AML-193 (cell line): ENCODE measurements at regions not wholly inside any gene's neighbourhood (a gene's known extent, or its start where the extent isn't known, plus 50 kb on each side); places are given as distances from the start of the nearest gene placed in this dataset.
"Not testable (repeated sequence)": the region's sequence is repeated elsewhere in the genome, so short reads cannot be mapped to it uniquely, and the experiment has no call there.

Source experiments
- DNase-seq, 2 experiments: peaks; one replicate each; lab custom pipeline; 2025; lab: John Stamatoyannopoulos, UW

GRCh38 chr2:115904516-115904915, 1462.1 kb downstream of the DPP10 start:
- DNase-seq: no peak

GRCh38 chr2:115908731-115909130, 1466.3 kb downstream of the DPP10 start:
- no peak for DNase-seq

- DNase-seq: no peak
Measured at GRCh38 chr2:115910270-115910669, 1467.8 kb downstream of the DPP10 start.

- no peak for DNase-seq
Measured at GRCh38 chr2:115913921-115914320, 1471.5 kb downstream of the DPP10 start.

GRCh38 chr2:115921541-115921940, 1479.1 kb downstream of the DPP10 start:
- no peak for DNase-seq

GRCh38 chr2:115939902-115940301, 1497.5 kb downstream of the DPP10 start:
- no peak for DNase-seq

GRCh38 chr2:115942800-115943199, 1500.4 kb downstream of the DPP10 start:
- DNase-seq: no peak

- no peak for DNase-seq
Measured at GRCh38 chr2:115946341-115946740, 1503.9 kb downstream of the DPP10 start.

- no peak for DNase-seq
Measured at GRCh38 chr2:115946891-115947290, 1504.5 kb downstream of the DPP10 start.

GRCh38 chr2:115976916-115977315, 1534.5 kb downstream of the DPP10 start:
- no peak for DNase-seq

GRCh38 chr2:115999039-115999438, 1556.6 kb downstream of the DPP10 start:
- no peak for DNase-seq

GRCh38 chr2:116023026-116023425, 1580.6 kb downstream of the DPP10 start:
- DNase-seq: no peak

GRCh38 chr2:116038758-116039157, 1596.3 kb downstream of the DPP10 start:
- DNase-seq: not testable (repeated sequence)

- no peak for DNase-seq
Measured at GRCh38 chr2:116042530-116042929, 1600.1 kb downstream of the DPP10 start.

GRCh38 chr2:116057538-116057937, 1615.1 kb downstream of the DPP10 start:
- DNase-seq: no peak

GRCh38 chr2:116061023-116061422, 1618.6 kb downstream of the DPP10 start:
- DNase-seq: no peak

GRCh38 chr2:116073731-116074130, 1631.3 kb downstream of the DPP10 start:
- no peak for DNase-seq

- DNase-seq: no peak
Measured at GRCh38 chr2:116074161-116074560, 1631.7 kb downstream of the DPP10 start.

- DNase-seq: no peak
Measured at GRCh38 chr2:116088236-116088635, 1645.8 kb downstream of the DPP10 start.

- peak in 1 of 2 experiments; percentile 2 for DNase-seq
Measured at GRCh38 chr2:116094196-116094595, 1651.8 kb downstream of the DPP10 start.

GRCh38 chr2:116095636-116096035, 1653.2 kb downstream of the DPP10 start:
- DNase-seq: no peak

GRCh38 chr2:116098049-116098448, 1655.6 kb downstream of the DPP10 start:
- no peak for DNase-seq

GRCh38 chr2:116109471-116109870, 1667.0 kb downstream of the DPP10 start:
- no peak for DNase-seq

- no peak for DNase-seq
Measured at GRCh38 chr2:116117845-116118244, 1675.4 kb downstream of the DPP10 start.

GRCh38 chr2:116132833-116133232, 1681.7 kb upstream of the DDX18 start:
- DNase-seq: no peak
